ENCODE measurements at regions not wholly inside any gene's neighbourhood (a gene's known extent, or its start where the extent isn't known, plus 50 kb on each side); places are given as distances from the start of the nearest gene placed in this dataset.
A peak's percentile ranks its signal among the peaks of the same experiment; 100 is the strongest.
"Not testable (repeated sequence)": the region's sequence is repeated elsewhere in the genome, so short reads cannot be mapped to it uniquely, and the experiment has no call there.

DNA sequence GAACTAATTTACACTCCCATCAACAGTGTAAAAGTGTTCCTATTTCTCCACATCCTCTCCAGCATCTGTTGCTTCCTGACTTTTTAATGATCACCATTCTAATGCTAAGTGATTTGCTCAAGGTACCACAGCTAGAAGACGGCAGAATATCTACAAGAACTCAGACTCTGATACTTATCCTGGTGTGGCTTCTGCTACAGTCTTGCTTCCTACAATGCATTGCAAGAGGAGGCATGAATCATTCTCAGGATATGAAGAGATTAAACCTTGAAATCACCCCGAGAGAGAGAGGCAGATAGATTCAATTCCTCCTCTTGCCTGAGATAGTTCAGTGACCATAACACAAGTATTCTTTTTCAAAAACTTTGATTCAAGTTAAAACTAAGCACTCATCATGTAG is 306.4 kb downstream of the TBC1D4 start:
- DNase-seq, result no peak

DNA sequence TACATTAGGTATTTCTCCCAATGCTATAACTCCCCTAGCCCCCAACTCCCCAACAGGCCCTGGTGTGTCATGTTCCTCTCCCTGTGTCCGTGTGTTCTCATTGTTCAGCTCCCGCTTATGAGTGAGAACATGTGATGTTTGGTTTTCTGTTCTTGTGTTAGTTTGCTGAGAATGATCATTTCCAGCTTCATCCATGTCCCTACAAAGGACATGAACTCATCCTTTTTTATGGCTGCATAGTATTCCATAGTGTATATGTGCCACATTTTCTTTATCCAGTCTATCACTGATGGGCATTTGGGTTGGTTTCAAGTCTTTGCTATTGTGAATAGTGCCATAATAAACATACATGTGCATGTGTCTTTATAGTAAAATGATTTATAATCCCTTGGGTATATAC is 306.9 kb downstream of the TBC1D4 start:
- DNase-seq, result not testable (repeated sequence)

DNA sequence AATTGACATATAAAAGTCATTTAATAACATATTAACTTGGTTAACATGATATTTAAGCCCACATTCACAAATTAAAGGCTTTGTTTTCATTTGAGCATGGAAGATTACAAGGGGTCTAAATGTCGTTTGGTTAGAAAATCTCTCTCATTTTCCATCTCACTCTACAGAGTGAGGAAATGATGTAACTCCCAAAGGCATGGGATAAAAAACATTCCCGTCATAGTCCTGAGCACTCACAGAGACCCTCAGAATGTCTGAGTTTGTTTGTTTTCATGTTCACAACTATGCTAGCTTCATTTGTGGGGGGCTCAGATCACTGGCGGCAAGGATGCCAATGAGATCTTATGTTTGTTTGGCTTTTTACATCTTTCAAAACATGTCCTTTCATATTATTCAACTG is 307.5 kb downstream of the TBC1D4 start:
- no peak for DNase-seq

DNA sequence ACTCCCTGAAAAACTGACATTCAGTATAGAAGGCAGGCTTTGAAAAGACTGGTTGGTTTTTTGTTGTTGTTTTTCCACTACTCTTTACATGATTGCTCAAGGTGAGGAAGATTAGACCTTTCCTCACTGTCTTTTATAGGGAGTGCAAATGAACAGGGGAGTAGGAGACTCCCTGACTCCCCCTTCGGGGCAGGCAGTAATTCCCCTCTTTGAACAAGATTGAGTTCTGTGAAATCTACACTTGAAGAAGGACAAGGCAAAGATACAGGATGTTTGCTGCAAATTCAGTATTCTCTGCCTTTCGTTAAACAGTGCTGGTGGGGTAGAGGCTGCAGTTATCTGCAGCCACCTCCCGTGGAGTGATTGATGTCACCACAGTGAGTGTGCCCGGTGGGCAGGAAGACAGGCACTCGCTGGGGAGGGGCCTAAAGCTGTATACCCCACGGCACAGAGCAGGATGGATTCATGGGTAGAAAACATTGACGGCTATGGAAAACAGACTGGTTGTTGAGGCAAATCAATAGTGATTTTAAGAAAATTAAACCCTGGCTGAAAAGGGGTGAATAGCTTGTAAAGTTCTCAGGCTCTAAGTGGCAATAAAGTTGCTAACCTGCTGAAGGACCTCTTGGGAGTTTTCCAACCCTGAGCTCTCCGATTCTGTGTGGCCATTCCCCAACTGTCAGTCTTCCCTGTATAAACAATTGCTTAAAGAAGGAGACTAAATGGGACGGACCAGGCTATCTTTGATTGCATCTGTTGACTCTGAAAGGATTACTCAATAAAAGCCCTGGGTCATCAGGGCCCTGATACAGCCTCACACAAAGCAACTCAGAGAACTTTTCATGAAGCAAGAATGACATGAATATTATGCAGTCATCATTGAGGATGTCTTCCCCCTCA is 308.3 kb downstream of the TBC1D4 start:
- DNase-seq, result peak; percentile 21

DNA sequence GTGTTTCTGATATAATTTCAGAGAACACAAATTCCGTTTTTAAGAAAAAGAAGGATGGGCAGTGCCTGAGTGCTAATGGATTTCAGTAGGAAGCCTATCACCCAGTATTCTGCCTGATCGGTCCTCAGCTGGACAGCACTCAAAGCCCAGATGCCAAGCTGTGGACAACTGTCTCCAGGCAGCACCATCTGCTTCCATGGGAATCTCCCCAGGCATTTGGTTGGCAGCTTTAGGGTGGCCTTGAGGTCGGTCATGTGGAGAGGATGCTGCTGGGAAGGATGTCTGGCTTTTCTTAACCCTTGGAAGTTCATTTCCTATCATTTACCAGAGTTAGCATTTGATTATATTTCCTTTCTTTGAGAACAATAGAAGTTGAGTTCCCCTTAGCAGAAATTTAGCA is 311.7 kb downstream of the TBC1D4 start:
- no peak for DNase-seq

DNA sequence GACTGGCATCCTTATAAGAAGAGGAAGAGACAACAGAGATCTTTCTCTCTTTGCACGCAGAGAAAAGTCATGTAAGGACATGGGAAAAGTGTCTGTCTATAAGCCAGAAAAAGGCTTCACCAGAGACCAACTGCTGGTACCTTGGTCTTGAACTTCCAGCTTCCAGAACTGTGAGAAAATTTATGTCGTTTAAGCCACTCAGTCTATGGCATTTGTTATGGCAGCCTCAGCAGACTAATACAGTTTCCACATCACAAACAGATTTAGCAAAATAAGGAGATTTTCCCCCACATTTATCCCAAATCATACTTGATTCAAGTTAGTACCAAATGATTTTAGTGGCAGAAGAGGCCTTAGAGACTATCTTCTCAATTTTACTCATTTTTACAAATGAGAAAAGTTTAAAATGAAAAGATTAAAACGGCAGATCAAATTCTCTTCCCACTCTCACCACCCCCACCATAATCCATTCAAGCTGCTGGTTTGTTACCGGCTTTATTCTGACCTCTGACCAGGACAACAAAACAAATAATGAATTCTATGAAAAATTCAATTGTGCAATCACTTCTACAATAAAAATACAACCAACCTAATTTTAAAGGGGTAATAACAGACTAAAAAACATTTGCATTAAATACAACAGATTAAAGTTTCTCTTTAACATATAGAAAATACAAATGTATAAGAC is 316.3 kb downstream of the TBC1D4 start:
- no peak for DNase-seq

DNA sequence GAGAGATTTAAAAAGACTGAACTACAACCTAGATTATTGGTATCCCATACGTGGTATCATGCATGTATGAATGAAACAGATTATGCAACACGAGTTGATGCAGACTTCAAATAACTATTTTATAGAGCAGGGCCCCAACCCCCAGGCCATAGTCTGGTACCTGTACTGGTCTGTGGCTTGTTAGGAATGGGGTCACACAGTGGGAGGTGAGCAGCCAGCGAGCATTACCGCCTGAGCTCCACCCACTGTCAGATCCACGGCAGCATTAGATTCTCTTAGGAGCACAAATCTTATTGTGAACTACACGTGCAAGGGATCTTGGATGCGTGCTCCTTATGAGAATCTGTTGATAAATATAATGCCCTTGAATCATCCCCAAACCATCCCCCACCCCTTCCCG is 320.2 kb downstream of the TBC1D4 start:
- no peak for DNase-seq

DNA sequence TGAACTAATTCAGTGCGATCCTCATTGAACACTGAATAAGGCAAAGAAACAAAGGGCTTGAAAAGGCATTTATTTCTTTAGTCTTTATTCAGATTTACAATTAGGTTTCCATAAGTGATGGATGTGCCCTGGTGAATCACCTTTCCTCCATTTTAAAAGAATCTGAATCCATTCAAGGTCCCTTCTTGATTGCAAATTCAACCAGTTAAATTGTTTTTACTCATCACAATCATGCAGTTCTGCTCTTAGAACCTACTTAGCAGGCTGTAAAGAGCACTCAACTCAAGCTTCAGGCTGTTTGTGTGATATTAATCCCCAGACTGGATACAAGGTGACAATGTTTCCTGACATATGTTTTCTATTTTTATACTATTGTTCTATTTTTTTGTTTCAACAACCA is 321.0 kb downstream of the TBC1D4 start:
- DNase-seq, result no peak

DNA sequence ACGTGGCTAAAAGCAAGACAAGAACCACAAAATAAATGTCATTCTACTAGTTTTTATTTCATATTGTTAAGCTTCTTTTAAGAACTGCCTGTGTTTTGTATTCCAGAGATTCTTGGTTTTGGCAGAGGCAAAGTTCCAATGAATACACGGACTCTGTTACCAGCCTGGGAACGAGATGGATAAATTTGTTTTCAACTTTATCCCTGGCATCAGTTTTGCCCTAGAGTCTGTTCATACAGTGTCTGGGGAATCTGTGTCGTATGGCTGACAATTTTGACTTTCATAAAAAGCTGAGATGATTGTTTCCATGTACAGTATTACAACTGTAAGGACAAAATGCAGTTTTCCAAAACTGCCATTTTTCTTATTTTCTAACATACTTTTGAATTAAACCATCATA is 327.6 kb downstream of the TBC1D4 start:
- no peak for DNase-seq

DNA sequence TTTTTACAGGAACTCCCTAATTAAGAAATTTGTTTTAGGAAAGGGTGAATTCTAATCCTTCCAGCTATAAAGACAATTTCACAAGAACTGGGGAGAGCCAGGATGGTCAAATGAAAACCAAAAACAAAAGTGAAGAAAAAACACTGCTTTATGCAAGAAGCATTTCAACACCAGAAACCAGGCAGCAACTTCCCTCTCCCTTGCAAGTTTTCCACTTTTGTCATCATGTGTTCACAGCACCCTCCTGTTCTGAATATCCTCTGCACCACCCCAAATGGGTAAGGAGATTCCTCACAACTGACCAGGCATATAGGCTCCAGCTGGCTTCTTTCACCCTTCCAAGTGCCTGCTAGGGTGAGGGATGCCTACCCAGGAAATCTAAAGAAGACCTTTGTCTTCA is 328.1 kb downstream of the TBC1D4 start:
- DNase-seq, result peak; percentile 36

DNA sequence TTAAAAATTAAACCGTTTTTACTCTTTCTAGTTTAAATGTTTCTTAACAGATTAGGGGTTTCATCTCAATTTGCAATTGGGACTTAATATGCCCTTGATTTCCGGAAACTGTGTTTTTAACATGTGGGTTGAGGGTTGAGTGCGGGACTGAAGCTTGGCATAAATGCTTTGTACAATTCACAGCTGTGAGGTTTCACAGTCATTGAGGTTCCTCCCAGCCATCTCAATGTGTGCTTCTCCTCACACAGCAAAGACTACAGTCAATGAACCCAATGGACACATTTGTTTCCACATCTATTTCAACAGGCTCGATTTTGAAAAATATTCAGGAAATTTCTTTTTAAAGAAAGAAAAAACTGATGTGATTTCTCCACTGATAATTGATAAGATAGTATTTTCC is 328.6 kb downstream of the TBC1D4 start:
- no peak for DNase-seq

DNA sequence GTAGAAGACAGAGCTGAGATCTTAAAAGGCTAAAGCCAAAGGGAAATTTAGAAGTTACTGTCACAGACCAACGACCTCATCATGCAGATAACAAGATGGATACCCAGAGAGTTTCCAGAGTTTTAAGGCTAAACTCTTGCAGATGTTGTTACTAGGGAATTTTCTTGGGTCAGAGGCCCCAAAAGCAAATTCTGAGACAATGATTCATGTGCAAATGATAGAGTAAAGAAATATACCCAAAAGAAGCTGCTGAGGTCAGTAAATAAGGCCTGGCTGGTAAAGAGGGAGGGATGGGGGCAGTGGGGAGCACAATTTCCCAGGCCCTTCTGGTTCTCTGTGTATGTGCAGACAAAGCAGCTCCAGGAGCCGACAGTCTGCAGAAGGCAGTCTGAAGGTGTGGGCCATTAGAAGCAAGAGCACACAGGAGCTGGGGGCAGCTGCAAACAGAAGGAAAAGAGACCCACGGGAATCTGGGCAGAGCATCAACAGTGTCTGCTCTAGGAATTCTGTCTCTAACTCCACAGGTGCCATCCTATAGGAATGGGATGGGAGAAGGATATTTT is 330.8 kb downstream of the TBC1D4 start:
- DNase-seq, result no peak

DNA sequence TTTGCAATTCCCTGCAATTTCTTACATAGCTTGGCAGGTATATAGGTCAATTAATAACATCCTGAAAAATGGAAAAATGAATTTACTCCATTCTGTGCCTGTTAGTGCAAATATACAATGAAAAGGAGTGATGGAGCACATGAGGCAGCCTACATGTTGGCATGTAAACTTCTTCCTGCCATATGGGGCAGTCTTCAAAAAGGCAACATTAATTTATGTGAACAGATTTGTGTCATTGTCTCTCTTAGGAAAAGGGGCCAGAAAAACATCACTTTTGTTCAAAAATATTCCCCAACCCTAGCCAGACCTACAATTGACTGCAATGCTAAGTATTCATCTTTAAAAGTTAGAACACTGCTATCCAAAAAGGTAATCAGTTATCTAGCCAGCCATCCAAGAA is 332.2 kb downstream of the TBC1D4 start:
- no peak for DNase-seq

DNA sequence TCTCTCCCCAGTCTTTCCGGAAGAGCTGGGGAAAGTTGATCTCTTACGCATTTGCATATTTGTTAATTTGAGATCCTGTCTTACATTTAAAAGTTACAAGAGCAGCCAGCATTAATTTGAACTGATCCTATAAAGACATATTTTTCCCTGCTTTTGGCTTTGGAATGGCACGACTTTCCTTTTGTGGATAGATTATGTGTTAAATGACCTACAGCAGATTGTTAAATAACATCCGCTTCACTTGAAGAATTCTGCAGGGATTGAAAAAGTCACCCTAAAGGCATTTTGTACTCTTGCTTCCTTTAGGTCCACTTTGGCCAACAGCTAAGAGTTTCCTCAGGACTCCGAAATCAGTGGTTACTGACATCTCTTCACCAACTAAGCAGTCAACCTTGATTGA is 334.0 kb downstream of the TBC1D4 start:
- no peak for DNase-seq

DNA sequence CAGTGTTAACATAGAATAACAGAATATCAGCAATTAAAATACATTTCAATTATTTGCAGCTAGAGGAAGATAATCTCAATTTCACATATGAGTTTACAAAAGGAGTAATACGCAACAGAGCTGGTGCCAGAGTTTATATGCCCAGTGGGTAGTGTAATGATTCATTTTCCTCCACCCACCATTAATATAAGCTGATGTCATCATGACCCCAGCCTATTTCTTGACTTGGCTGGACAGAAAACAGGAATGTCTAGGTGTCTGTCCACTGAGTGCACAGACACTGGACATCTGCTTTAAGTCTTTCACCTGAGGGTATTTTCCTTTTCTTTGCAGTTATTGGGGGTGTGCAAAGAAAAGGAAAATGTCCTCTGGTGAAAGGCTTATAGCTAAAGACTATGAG is 335.5 kb downstream of the TBC1D4 start:
- no peak for DNase-seq

DNA sequence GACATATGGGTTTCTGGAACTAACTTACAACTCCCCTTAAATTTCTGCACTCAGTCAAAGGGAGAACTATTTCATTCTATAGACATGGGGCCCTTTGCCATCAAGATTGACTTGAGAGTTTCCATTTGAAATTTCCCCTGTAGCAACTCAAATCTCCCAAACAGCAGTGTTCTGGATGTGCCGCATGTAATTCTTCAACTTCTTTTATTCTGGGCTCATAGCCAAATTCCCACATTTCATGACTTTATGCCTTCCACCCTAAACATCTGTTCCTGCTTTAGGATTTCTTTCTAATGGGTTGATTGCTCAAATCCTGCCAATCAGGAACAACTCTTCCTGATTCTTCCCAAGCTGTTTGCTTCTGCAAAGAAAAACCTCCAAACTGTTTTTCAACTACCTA is 336.0 kb downstream of the TBC1D4 start:
- DNase-seq, result no peak

DNA sequence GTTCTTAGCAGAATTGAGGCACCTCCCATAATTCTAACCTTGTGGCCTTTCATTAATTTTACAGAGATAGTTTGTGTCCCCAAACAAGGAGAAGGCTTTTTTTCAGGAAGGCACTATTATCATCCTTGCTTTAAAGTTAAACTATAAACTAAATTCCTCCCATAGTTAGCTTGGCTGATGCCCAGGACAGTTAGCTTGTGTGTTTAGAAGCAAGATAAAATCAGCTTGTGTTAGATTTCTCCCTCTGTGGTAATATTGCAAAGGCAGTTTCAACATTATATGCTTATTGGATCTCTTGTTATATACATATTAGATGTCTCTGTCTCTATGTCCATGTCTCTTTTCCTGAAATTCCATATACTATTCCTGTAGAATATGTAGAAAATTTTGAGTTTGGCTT is 342.7 kb downstream of the TBC1D4 start:
- DNase-seq, result peak; percentile 8

DNA sequence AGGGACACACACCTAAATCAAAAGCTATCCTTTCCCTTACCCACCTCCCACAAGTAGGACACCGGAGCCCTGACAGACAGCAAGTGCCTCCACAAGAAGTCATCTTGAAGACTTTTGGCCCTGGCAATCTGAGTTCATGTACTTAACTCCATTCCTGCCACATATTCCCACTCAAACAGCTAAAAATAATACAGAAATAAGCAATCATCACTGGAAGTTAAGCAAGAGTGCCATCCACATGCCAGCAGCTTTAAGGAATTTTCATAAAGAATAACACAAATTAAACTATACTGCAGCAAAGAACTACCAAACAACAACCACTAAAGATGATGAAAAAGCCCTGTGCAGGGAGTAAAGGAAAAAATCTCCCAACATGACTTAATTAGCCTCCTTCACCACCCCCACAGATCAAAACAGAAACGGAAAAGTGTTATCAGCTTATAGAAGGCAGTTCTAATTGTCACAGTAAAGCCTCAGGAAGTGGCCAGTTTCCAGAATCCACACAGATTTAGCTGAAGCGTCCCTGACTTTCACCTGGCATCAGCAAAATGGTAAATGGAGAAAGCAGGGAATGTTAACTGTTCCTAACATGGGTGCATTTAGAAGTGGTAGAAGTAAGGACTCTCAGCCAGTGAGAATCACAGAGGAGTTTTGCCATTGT is 343.9 kb downstream of the TBC1D4 start:
- no peak for DNase-seq

DNA sequence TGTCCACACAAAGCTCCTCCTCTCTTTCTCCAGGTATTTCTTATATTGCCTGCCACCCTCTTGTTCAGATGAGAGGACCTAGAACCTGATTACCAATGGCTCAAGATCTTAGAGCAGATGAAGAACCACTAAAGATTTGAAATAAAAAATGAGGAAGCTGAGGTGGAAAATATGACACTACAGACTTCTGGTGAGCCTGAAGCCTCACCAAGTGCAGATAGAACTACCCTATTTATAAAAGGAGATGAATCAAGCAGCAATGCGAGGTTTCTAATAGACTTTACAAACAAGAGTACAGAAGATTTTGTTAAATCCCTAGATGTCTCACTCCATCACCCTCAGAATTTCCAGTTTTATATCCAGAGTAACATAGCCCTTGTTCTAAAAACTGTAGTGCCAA is 345.8 kb downstream of the TBC1D4 start:
- peak; percentile 42 for DNase-seq

DNA sequence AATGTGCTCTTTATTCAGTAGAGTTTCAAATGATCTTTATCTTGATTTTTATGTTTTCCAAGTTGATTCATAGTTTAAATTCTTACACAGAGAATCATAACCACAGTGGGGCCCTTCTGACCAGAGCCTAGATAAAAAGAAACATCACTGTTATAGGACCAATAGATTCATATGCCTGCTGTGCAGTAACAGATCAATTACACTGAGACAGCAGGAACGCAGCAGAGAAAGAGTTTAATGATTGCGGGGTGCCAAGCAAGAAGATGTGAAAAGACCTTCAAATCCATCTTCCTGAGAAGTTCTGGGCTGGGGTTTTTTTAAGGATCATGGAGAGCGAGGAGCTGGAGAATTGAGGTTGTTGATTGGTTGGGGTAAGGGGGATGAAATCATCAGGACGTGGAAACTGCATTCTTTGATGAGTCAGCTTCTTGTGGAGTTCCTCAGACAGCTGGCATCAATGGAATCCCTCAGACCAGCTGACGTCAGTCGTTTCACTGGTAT is 346.6 kb downstream of the TBC1D4 start:
- DNase-seq, result no peak

DNA sequence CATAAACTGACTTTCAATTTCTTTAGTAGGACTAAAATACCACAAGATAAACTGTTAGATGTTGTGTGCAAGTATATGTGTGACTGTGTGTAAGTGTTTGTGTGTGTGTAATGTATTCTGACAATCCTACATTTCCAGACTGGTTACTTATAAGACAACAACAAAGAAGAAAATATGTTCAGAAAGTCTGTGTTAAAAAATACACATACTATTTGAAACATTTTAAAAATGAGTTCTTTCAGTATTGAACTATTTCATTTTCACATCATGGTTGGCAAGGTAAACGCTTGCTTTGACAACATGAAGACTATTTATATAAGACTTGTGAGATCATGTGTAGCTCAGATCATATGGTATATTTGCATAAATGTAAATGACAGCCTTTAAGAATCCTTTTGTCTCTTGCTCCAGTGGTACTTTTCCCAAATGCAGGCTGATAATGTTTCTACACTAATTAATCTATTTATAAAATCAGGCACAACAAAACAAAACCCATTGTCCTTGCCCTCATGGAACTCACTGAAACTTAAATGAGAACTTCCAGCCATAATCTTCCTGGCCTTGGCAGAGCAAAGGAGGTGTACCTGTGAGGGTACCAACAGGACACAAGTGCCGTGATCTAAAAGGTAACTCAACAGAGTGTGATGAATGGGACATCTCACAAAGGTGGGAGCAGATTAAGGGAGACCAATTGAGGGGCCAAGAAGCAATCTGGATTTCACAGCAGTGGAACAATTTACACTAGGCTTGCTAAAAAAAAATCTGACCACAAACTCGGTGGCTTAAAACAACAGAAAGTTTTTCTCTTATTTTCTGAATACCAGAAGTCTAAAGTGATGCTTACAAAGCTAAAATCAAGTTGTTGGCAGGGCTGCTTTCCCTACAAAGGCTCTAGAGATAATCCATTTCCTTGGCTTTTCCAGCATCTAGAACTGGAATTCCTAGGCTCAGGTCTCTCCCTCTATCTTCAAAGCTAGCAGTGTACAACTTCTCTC is 349.0 kb downstream of the TBC1D4 start:
- DNase-seq, result no peak

DNA sequence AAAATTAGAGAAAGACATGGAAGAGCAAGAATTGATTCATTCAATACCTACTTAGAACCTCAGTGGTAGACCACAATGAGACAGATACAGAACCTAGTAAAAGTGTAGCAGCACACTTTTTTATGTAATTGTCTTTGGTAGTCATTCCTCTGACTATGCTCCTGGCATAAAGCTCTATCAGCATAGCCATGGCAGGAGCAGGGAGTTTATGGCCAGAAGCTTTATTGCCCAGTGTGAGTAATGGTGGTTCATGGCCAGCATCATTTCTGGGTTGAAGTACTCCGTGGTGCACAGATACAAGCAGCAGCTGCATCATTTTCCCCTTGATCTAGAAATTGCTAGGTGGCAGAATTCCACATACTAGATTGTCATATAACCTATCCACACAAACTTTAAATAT is 352.6 kb downstream of the TBC1D4 start:
- no peak for DNase-seq

Measured in hematopoietic multipotent progenitor cell treated with erythropoietin and hydrocortisone succinate and interleukin-3 and kit ligand, for 4 days (in vitro differentiated cells).